Tibial nerve (tissue), 4 donors: ENCODE measurements at regions not wholly inside any gene's neighbourhood (a gene's known extent, or its start where the extent isn't known, plus 50 kb on each side); places are given as distances from the start of the nearest gene placed in this dataset.

Source experiments
- EP300 ChIP-seq, 2 donors: sonication (generic); formaldehyde crosslinking; IDR thresholded peaks; one replicate each; pipeline ENCODE4 v1.6.1; 2017; ENCODE audit warnings: antibody characterized with exemption in 2 of 2, mild to moderate bottlenecking in 1 of 2
- POLR2A ChIP-seq, 2 donors: fragments of 450-650 bp; IDR thresholded peaks; one replicate each; pipeline ENCODE4 v1.6.1; 2017; ENCODE audit warnings: antibody characterized with exemption in 2 of 2, mild to moderate bottlenecking in 2 of 2, moderate library complexity in 2 of 2
- TF ChIP-seq, protein P1 (sequence below), 5 experiments: fragments of 200-600 bp in 3 of 5; fragments of 450-650 bp in 2 of 5; sonication (generic) in 3 of 5; IDR thresholded peaks; one replicate each; pipeline ENCODE4 v1.5.1; 2016 to 2019; ENCODE audit warnings: antibody characterized with exemption in 5 of 5, mild to moderate bottlenecking in 3 of 5, moderate library complexity in 2 of 5

- TF ChIP-seq, protein P1, sequence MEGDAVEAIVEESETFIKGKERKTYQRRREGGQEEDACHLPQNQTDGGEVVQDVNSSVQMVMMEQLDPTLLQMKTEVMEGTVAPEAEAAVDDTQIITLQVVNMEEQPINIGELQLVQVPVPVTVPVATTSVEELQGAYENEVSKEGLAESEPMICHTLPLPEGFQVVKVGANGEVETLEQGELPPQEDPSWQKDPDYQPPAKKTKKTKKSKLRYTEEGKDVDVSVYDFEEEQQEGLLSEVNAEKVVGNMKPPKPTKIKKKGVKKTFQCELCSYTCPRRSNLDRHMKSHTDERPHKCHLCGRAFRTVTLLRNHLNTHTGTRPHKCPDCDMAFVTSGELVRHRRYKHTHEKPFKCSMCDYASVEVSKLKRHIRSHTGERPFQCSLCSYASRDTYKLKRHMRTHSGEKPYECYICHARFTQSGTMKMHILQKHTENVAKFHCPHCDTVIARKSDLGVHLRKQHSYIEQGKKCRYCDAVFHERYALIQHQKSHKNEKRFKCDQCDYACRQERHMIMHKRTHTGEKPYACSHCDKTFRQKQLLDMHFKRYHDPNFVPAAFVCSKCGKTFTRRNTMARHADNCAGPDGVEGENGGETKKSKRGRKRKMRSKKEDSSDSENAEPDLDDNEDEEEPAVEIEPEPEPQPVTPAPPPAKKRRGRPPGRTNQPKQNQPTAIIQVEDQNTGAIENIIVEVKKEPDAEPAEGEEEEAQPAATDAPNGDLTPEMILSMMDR (IDR thresholded peaks at IDR 0.05), result no peak
- TF ChIP-seq POLR2A (IDR thresholded peaks at IDR 0.05) (no peak), EP300 (IDR thresholded peaks at IDR 0.05) (no peak)
Observed at GRCh38 chr17:70658317-70658716, 489.0 kb downstream of the KCNJ2 start.
